ENCODE measurements at regions not wholly inside any gene's neighbourhood (a gene's known extent, or its start where the extent isn't known, plus 50 kb on each side); places are given as distances from the start of the nearest gene placed in this dataset.

GRCh38 chr12:24049101-24049500 is 99.6 kb upstream of the SOX5 start:
- TF ChIP-seq GATA3 (IDR thresholded peaks at IDR 0.05; ENCODE audit: low read depth, low read length) (no peak), GATA2 (IDR thresholded peaks at IDR 0.05; ENCODE audit: low read depth, low read length) (no peak)

Data from SH-SY5Y (cell line).